ENCODE measurements at regions not wholly inside any gene's neighbourhood (a gene's known extent, or its start where the extent isn't known, plus 50 kb on each side); places are given as distances from the start of the nearest gene placed in this dataset.

DNA sequence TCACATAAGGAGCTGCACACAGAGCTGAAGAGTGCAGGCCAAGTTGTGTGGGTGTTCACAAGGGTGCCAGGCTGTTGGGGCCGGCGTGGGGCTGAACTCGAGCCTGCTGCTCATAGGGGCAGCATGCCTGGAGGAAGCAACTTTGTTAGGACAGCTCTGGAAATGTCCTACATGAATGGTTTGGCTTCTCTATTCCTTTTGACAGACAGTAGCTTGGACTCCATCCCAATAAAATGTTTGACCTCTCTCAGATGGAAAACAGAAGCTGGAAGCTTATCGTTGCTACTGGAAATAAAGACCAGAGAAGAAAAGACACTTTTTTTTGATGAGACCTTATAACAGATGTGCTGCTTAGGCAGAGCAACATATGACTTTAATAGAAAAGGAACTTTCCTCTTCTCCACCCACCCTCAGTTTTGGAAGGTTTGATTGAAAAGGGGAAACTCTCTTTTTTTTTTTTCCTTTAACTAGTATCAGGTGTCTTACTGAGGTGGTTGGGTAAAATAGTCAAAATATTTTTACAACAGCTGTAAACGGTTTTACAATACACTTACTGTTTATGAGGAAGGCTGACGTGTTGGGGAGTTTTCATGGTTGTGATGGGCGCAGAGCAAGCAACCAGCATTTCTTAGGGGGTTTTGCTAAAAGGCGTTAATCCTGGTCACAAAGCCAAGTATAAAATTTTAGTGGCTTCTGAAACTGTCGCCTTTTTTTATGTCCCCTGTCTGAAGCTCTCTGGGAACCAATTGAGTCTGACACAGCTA lies 80.7 kb upstream of the EEF1E1 start:
- peaks cover 0 to 3% (median 0%) of the 10 kb centered on the region in 4 donors for H3K9me3 ChIP-seq (ENCODE audit: control insufficient read depth in 4 of 4, insufficient read depth in 3 of 4, low read length in 3 of 4)
- no peak for TF ChIP-seq CTCF (IDR thresholded peaks at IDR 0.05; ENCODE audit: control extremely low read depth, extremely low read depth)
- ATAC-seq (ENCODE audit: insufficient read depth, low FRiP score) (no peak), DNase-seq (peak in 1 of 3 donors; percentile 3)
- no peak overlapping the region for H3K9ac ChIP-seq (ENCODE audit: insufficient read depth in 1 of 2, low read length in 2 of 2)
- peaks cover 0 to 2% (median 0%) of the 10 kb centered on the region in 3 donors for H3K27me3 ChIP-seq (ENCODE audit: control insufficient read depth in 3 of 3, insufficient read depth in 3 of 3, low read length in 2 of 3)
- H3K4me3 ChIP-seq, result no peak overlapping the region
- H3K36me3 ChIP-seq (ENCODE audit: control insufficient read depth in 4 of 4, insufficient read depth in 4 of 4, low read length in 4 of 4), result no peaks in the 10 kb centered on the region
- peak overlapping the region in 1 of 2 donors; percentile 31 for H3K27ac ChIP-seq (ENCODE audit: low read depth in 1 of 2, low read length in 1 of 2)
- peaks cover 0 to 5% (median 0%) of the 10 kb centered on the region in 5 donors for H3K4me1 ChIP-seq (ENCODE audit: control insufficient read depth in 5 of 5, insufficient read depth in 5 of 5, low read length in 5 of 5)
- 59 to 72% methylated on average over 9 of the region's 9 CpGs for WGBS, 2 donors

- Histone ChIP-seq H3K27me3 (ENCODE audit: control insufficient read depth in 3 of 3, insufficient read depth in 3 of 3, low read length in 2 of 3) (peaks cover 0 to 2% (median 0%) of the 10 kb centered on the region in 3 donors), H3K4me3 (no peak overlapping the region), H3K36me3 (ENCODE audit: control insufficient read depth in 4 of 4, insufficient read depth in 4 of 4, low read length in 4 of 4) (no peaks in the 10 kb centered on the region), H3K9me3 (ENCODE audit: control insufficient read depth in 4 of 4, insufficient read depth in 3 of 4, low read length in 3 of 4) (peaks cover 0 to 3% (median 0%) of the 10 kb centered on the region in 4 donors), H3K4me1 (ENCODE audit: control insufficient read depth in 5 of 5, insufficient read depth in 5 of 5, low read length in 5 of 5) (peaks cover 0 to 5% (median 0%) of the 10 kb centered on the region in 5 donors), H3K9ac (ENCODE audit: insufficient read depth in 1 of 2, low read length in 2 of 2) (no peak overlapping the region), H3K27ac (ENCODE audit: low read depth in 1 of 2, low read length in 1 of 2) (peak overlapping the region in 1 of 2 donors; percentile 31)
- WGBS, 2 donors, result 50 to 56% methylated on average over 10 of the region's 10 CpGs
- TF ChIP-seq CTCF (IDR thresholded peaks at IDR 0.05; ENCODE audit: control extremely low read depth, extremely low read depth), result no peak
- DNase-seq (peak; percentile 35 to 70 (median 48)), ATAC-seq (ENCODE audit: insufficient read depth, low FRiP score) (no peak)
Observed at GRCh38 chr6:8181951-8182845, 79.8 kb upstream of the EEF1E1 start.

- no peak for DNase-seq
- no peak overlapping the region for H3K27ac ChIP-seq (ENCODE audit: low read depth in 1 of 2, low read length in 1 of 2)
Observed at GRCh38 chr6:8181160-8181881, 79.0 kb upstream of the EEF1E1 start.

More at GRCh38 chr6:8181160-8181881, 79.0 kb upstream of the EEF1E1 start:
- Histone ChIP-seq H3K9me3 (ENCODE audit: control insufficient read depth in 4 of 4, insufficient read depth in 3 of 4, low read length in 3 of 4) (peaks cover 0 to 3% (median 0%) of the 10 kb centered on the region in 4 donors), H3K4me1 (ENCODE audit: control insufficient read depth in 5 of 5, insufficient read depth in 5 of 5, low read length in 5 of 5) (peaks cover 0 to 5% (median 0%) of the 10 kb centered on the region in 5 donors), H3K27me3 (ENCODE audit: control insufficient read depth in 3 of 3, insufficient read depth in 3 of 3, low read length in 2 of 3) (peaks cover 0 to 2% (median 0%) of the 10 kb centered on the region in 3 donors), H3K9ac (ENCODE audit: insufficient read depth in 1 of 2, low read length in 2 of 2) (no peak overlapping the region), H3K4me3 (no peak overlapping the region), H3K36me3 (ENCODE audit: control insufficient read depth in 4 of 4, insufficient read depth in 4 of 4, low read length in 4 of 4) (no peaks in the 10 kb centered on the region)
- ATAC-seq (ENCODE audit: insufficient read depth, low FRiP score), result no peak
- no peak for TF ChIP-seq CTCF (IDR thresholded peaks at IDR 0.05; ENCODE audit: control extremely low read depth, extremely low read depth)
- 68% methylated on average over 2 of the region's 2 CpGs for WGBS, 2 donors

Measured in lung (tissue), 11 donors.